ENCODE measurements at regions not wholly inside any gene's neighbourhood (a gene's known extent, or its start where the extent isn't known, plus 50 kb on each side); places are given as distances from the start of the nearest gene placed in this dataset.

- Histone ChIP-seq H3K36me3 (no peaks in the 10 kb centered on the region), H3K27me3 (no peaks in the 10 kb centered on the region), H3K27ac (no peak overlapping the region), H3K4me3 (ENCODE audit: low read depth in 1 of 2, low read length in 1 of 2) (no peak overlapping the region), H3K9me3 (no peaks in the 10 kb centered on the region), H3K4me1 (ENCODE audit: control insufficient read depth in 1 of 2, insufficient read depth in 1 of 2, low read depth in 1 of 2, low read length in 1 of 2) (no peaks in the 10 kb centered on the region)
- no peak for TF ChIP-seq CTCF (IDR thresholded peaks at IDR 0.05)
Measured at GRCh38 chr2:217277646-217278398, 418.0 kb upstream of the TNP1 start.

GRCh38 chr2:217276433-217276832 is 416.6 kb upstream of the TNP1 start:
- no peak overlapping the region for H3K4me3 ChIP-seq (ENCODE audit: low read depth in 1 of 2, low read length in 1 of 2)
- no peaks in the 10 kb centered on the region for H3K36me3 ChIP-seq
- no peaks in the 10 kb centered on the region for H3K4me1 ChIP-seq (ENCODE audit: control insufficient read depth in 1 of 2, insufficient read depth in 1 of 2, low read depth in 1 of 2, low read length in 1 of 2)
- no peak overlapping the region for H3K27ac ChIP-seq
- no peaks in the 10 kb centered on the region for H3K9me3 ChIP-seq
- H3K27me3 ChIP-seq, result no peaks in the 10 kb centered on the region
- no peak for TF ChIP-seq CTCF (IDR thresholded peaks at IDR 0.05)

GRCh38 chr2:217275091-217275490 is 415.2 kb upstream of the TNP1 start:
- no peaks in the 10 kb centered on the region for H3K27me3 ChIP-seq
- H3K27ac ChIP-seq, result no peak overlapping the region
- no peak overlapping the region for H3K4me3 ChIP-seq (ENCODE audit: low read depth in 1 of 2, low read length in 1 of 2)
- H3K9me3 ChIP-seq, result no peaks in the 10 kb centered on the region
- no peaks in the 10 kb centered on the region for H3K4me1 ChIP-seq (ENCODE audit: control insufficient read depth in 1 of 2, insufficient read depth in 1 of 2, low read depth in 1 of 2, low read length in 1 of 2)
- H3K36me3 ChIP-seq, result no peaks in the 10 kb centered on the region
- no peak for TF ChIP-seq CTCF (IDR thresholded peaks at IDR 0.05)

- H3K9me3 ChIP-seq, result no peaks in the 10 kb centered on the region
- no peaks in the 10 kb centered on the region for H3K27me3 ChIP-seq
- H3K36me3 ChIP-seq, result no peaks in the 10 kb centered on the region
- H3K4me3 ChIP-seq (ENCODE audit: low read depth in 1 of 2, low read length in 1 of 2), result no peak overlapping the region
- TF ChIP-seq CTCF (IDR thresholded peaks at IDR 0.05), result no peak
- H3K4me1 ChIP-seq (ENCODE audit: control insufficient read depth in 1 of 2, insufficient read depth in 1 of 2, low read depth in 1 of 2, low read length in 1 of 2), result no peaks in the 10 kb centered on the region
- no peak overlapping the region for H3K27ac ChIP-seq
Measured at GRCh38 chr2:217274578-217274977, 414.7 kb upstream of the TNP1 start.

- no peak for TF ChIP-seq CTCF (IDR thresholded peaks at IDR 0.05)
- H3K36me3 ChIP-seq, result no peaks in the 10 kb centered on the region
Measured at GRCh38 chr2:217273851-217274250, 414.0 kb upstream of the TNP1 start.

More at GRCh38 chr2:217273851-217274250, 414.0 kb upstream of the TNP1 start:
- Histone ChIP-seq H3K27me3 (peaks cover 2% of the 10 kb centered on the region), H3K27ac (no peak overlapping the region), H3K4me1 (ENCODE audit: control insufficient read depth in 1 of 2, insufficient read depth in 1 of 2, low read depth in 1 of 2, low read length in 1 of 2) (no peaks in the 10 kb centered on the region), H3K9me3 (no peaks in the 10 kb centered on the region), H3K4me3 (ENCODE audit: low read depth in 1 of 2, low read length in 1 of 2) (no peak overlapping the region)

Measured in neutrophil (primary cell).